IMR-90 (cell line): ENCODE measurements at regions not wholly inside any gene's neighbourhood (a gene's known extent, or its start where the extent isn't known, plus 50 kb on each side); places are given as distances from the start of the nearest gene placed in this dataset.
A peak's percentile ranks its signal among the peaks of the same experiment; 100 is the strongest.

ENCODE experiments used
- ATAC-seq: fragments of 200-7000 bp; cut with Tn5 transposase; 2 replicates; pipeline ENCODE4 v1.9.1; 2020; ENCODE audit warnings: low read depth, mild to moderate bottlenecking, moderate library complexity
- BruUV-seq: library from RNA; stranded (reverse); fragments of 400-500 nt; replicated peaks from 2 replicates; lab custom pipeline; 2021; lab: Mats Ljungman, UMichigan
- CTCF ChIA-PET: fragments of 300-600 bp; formaldehyde crosslinking; extraction: SDS; loops from one replicate; lab custom pipeline; 2021; ENCODE audit warnings: antibody characterized with exemption; lab: Yijun Ruan, JAX
- POLR2A ChIA-PET: fragments of 300-600 bp; sonication (Branson Sonifier 250); formaldehyde crosslinking; loops from one replicate; lab custom pipeline; 2022; ENCODE audit warnings: antibody characterized with exemption; ENCODE audit not compliant: unreplicated experiment; lab: Charles Lee
- DNase-seq: peaks from one replicate; pipeline ENCODE4 v3.0.0; 2013
- H2AFZ ChIP-seq: replicated peaks from 2 replicates; pipeline ENCODE3; 2013; ENCODE audit warnings: low read length, mild to moderate bottlenecking; ENCODE audit not compliant: poor library complexity
- H2AK5ac ChIP-seq: 2 replicates; pipeline ENCODE4 v1.6.1; 2013; ENCODE audit warnings: low read depth, low read length, inconsistent platforms
- H2AK9ac ChIP-seq: replicated peaks from 2 replicates; pipeline ENCODE3; 2013; ENCODE audit warnings: mild to moderate bottlenecking, low read depth, low read length, moderate library complexity; ENCODE audit not compliant: poor library complexity
- H2BK120ac ChIP-seq: 2 replicates; pipeline ENCODE4 v1.6.1; 2013; ENCODE audit warnings: low read depth, low read length, inconsistent platforms
- H2BK15ac ChIP-seq: 3 replicates; pipeline ENCODE4 v1.6.1; 2013; ENCODE audit warnings: low read depth, low read length, inconsistent platforms
- H2BK20ac ChIP-seq: 2 replicates; pipeline ENCODE4 v1.6.1; 2013; ENCODE audit warnings: low read depth, mild to moderate bottlenecking, inconsistent platforms, low read length, moderate library complexity
- H2BK5ac ChIP-seq: 2 replicates; pipeline ENCODE4 v1.6.1; 2013; ENCODE audit warnings: mild to moderate bottlenecking, low read depth, low read length, inconsistent platforms; ENCODE audit not compliant: poor library complexity, severe bottlenecking
- H3K14ac ChIP-seq: replicated peaks from 2 replicates; pipeline ENCODE4 v1.6.1; 2013; ENCODE audit warnings: low read depth, low read length, inconsistent platforms
- H3K18ac ChIP-seq: 2 replicates; pipeline ENCODE4 v1.6.1; 2013; ENCODE audit warnings: low read depth, low read length, control low read depth
- H3K23ac ChIP-seq: 2 replicates; pipeline ENCODE4 v1.6.1; 2013; ENCODE audit warnings: low read depth, low read length, inconsistent platforms
- H3K27ac ChIP-seq: 2 replicates; pipeline ENCODE4 v1.5.1; 2013; ENCODE audit warnings: mild to moderate bottlenecking, control low read depth, low read length; ENCODE audit not compliant: insufficient read depth
- H3K27me3 ChIP-seq: 2 replicates; pipeline ENCODE4 v1.6.1; 2013; ENCODE audit warnings: low read length; ENCODE audit not compliant: control insufficient read depth, insufficient read depth
- H3K36me3 ChIP-seq: 2 replicates; pipeline ENCODE4 v1.6.1; 2013; ENCODE audit warnings: low read length, mixed read lengths; ENCODE audit not compliant: control insufficient read depth, insufficient read depth
- H3K4ac ChIP-seq: 2 replicates; pipeline ENCODE4 v1.6.1; 2013; ENCODE audit warnings: low read depth, low read length, inconsistent platforms
- H3K4me1 ChIP-seq: 2 replicates; pipeline ENCODE4 v1.6.1; 2013; ENCODE audit warnings: low read length, mixed read lengths; ENCODE audit not compliant: control insufficient read depth, insufficient read depth
- H3K4me2 ChIP-seq: 2 replicates; pipeline ENCODE4 v1.6.1; 2013; ENCODE audit warnings: low read depth, mild to moderate bottlenecking, control low read depth, low read length, moderate library complexity
- H3K4me3 ChIP-seq: 2 replicates; pipeline ENCODE4 v1.5.1; 2013; ENCODE audit warnings: low read depth, mild to moderate bottlenecking, control low read depth, low read length, moderate library complexity; ENCODE audit not compliant: insufficient read depth
- H3K56ac ChIP-seq: 2 replicates; pipeline ENCODE4 v1.6.1; 2013; ENCODE audit warnings: low read length, inconsistent platforms; ENCODE audit not compliant: insufficient read depth; ENCODE audit errors: extremely low read depth
- H3K79me1 ChIP-seq, 2 experiments: 2 replicates each; pipeline ENCODE4 v1.6.1; 2013; ENCODE audit warnings: low read length in 2 of 2, inconsistent platforms in 1 of 2, low read depth in 1 of 2
- H3K9ac ChIP-seq: 2 replicates; pipeline ENCODE4 v1.6.1; 2013; ENCODE audit warnings: low read depth, low read length, control low read depth
- H3K9me1 ChIP-seq: 2 replicates; pipeline ENCODE4 v1.6.1; 2013; ENCODE audit warnings: low read length, inconsistent platforms; ENCODE audit not compliant: insufficient read depth
- H3K9me3 ChIP-seq: 2 replicates; pipeline ENCODE4 v1.6.1; 2013; ENCODE audit warnings: low read length; ENCODE audit not compliant: control insufficient read depth, insufficient read depth
- H4K20me1 ChIP-seq: 2 replicates; pipeline ENCODE4 v1.6.1; 2013; ENCODE audit warnings: low read length, inconsistent platforms; ENCODE audit not compliant: insufficient read depth
- H4K5ac ChIP-seq: 2 replicates; pipeline ENCODE4 v1.6.1; 2013; ENCODE audit warnings: mild to moderate bottlenecking, low read depth, low read length, control low read depth
- H4K8ac ChIP-seq, 2 experiments: 2 replicates each; pipeline ENCODE4 v1.6.1; 2013; ENCODE audit warnings: low read depth in 2 of 2, low read length in 2 of 2, control low read depth in 1 of 2, inconsistent platforms in 1 of 2
- H4K91ac ChIP-seq: 2 replicates; pipeline ENCODE4 v1.6.1; 2013; ENCODE audit warnings: low read depth, low read length, inconsistent platforms; ENCODE audit not compliant: insufficient read depth
- BHLHE40 ChIP-seq: fragments of 150-350 bp; IDR thresholded peaks from 2 replicates; pipeline ENCODE4 v1.6.1; 2016; ENCODE audit warnings: mild to moderate bottlenecking, low read depth, low read length
- CHD1 ChIP-seq: IDR thresholded peaks from 2 replicates; pipeline ENCODE4 v1.6.1; 2012; ENCODE audit warnings: low read depth, low read length, improper control_type of control experiment
- CTCF ChIP-seq: conservative IDR thresholded peaks from 2 replicates; pipeline ENCODE4 v1.5.1; 2012; ENCODE audit warnings: mild to moderate bottlenecking, low read depth, low read length, improper control_type of control experiment
- ELK1 ChIP-seq: fragments of 150-350 bp; IDR thresholded peaks from 2 replicates; pipeline ENCODE4 v1.6.1; 2016; ENCODE audit warnings: low read depth, mild to moderate bottlenecking, low read length, moderate library complexity, borderline replicate concordance
- POLR2A ChIP-seq: IDR thresholded peaks from 2 replicates; pipeline ENCODE4 v1.6.1; 2012; ENCODE audit warnings: mild to moderate bottlenecking, low read depth, low read length
- RAD21 ChIP-seq: IDR thresholded peaks from 2 replicates; pipeline ENCODE4 v1.6.1; 2012; ENCODE audit warnings: low read length, improper control_type of control experiment
- RFX5 ChIP-seq: IDR thresholded peaks from 2 replicates; pipeline ENCODE4 v1.8.0; 2012; ENCODE audit warnings: low read depth, mild to moderate bottlenecking, low read length, moderate library complexity
- WGBS, 2 experiments: methylation state at CpG; one replicate each; pipeline versions ENCODE4 v1.1.5 to v1.1.7; 2013; ENCODE audit warnings: missing lambda C conversion rate in 2 of 2; ENCODE audit not compliant: insufficient read length in 1 of 2; ENCODE audit errors: extremely low coverage in 2 of 2; 5-methylcytosine and 5-hydroxymethylcytosine counted together
- dilution Hi-C: fragments of 300-500 bp; cut with HindIII; formaldehyde crosslinking; loops from one replicate; pipeline ENCODE4 v1.14.3; 2018; ENCODE audit warnings: low sequenced_read_pairs; ENCODE audit not compliant: unreplicated experiment
- in situ Hi-C: fragments of 300-500 bp; cut with MboI; formaldehyde crosslinking; loops from 3 replicates; pipeline ENCODE4 v1.14.3; 2019; ENCODE audit warnings: low sequenced_read_pairs, inconsistent platforms, mixed read lengths
- intact Hi-C: fragments of 100-400 bp; cut with micrococcal nuclease; formaldehyde crosslinking; loops from 2 replicates; pipeline ENCODE4 v1.10.0; 2022
- TF ChIP-seq, protein P1 (sequence below): fragments of 150-350 bp; IDR thresholded peaks from 2 replicates; pipeline ENCODE4 v1.6.1; 2017; ENCODE audit warnings: mild to moderate bottlenecking, antibody characterized with exemption, low read length, low read depth

DNA sequence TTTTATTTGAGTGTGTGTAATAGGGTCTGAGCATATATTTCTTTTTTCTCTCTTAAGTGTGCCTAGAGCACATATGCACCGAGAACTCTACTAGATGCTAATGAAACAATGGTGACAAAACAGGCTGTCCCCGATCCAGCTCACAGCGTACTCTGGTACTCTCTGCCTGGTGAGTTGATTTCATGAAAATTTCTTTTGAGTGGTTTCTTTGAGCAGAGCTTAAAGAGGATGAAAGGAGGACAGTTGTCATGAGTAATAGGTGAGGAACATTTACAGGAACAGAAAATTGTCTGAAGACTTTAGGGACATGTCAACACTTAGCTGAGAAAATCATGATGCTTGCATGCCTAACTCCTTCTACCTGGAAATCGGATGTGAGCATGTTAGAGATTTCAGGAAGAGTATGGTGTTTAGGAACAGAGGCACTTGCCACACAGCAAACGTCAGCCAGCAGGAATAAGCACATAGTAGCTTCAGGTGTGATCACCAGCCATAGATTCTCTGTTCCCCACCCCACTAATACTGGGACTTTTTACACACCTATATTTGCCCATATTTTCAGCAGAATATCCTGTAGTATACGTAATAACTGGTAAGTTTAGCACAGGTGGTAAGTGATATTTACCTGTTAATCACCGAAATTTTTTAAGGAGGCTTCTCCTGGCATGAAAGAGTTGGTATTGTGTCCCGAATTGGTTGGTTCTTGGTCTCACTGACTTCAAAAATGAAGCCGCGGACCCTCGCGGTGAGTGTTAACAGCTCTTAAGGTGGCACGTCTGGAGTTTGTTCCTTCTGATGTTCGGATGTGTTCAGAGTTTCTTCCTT lies 111.1 kb downstream of the ZNF330 start:
- no peaks in the 10 kb centered on the region for H3K9me1 ChIP-seq
- H3K23ac ChIP-seq: no peak overlapping the region
- H3K79me1 ChIP-seq: no peaks in the 10 kb centered on the region
- no peaks in the 10 kb centered on the region for H3K9me3 ChIP-seq
- CTCF ChIA-PET: interaction anchor here (0.8 kb wide), 1 partner anchor 14 kb away, joined by 3 read pairs; no protein-coding TSS in a partner anchor
- intact Hi-C loops: loop anchor here (5.0 kb wide), 1 partner anchor 109 kb away; the partner anchor contains the start of gene ZNF330
- DNase-seq (no peak), ATAC-seq (no peak)
- 0 out of 2 replicates have a peak overlapping the region, but pooled peaks have one; percentile 40 for H3K4me2 ChIP-seq
- H2AFZ ChIP-seq: no peak overlapping the region
- no peak overlapping the region for H3K9ac ChIP-seq
- no peak overlapping the region for H2BK120ac ChIP-seq
- peaks cover 16% of the 10 kb centered on the region for H3K4me1 ChIP-seq
- no peak overlapping the region for H3K56ac ChIP-seq
- peak overlapping the region; percentile 62 for H2AK5ac ChIP-seq
- H2AK9ac ChIP-seq: no peak overlapping the region
- H3K27ac ChIP-seq: no peak overlapping the region
- 80% methylated on average over 1 of the region's 14 CpGs; no CpG with 5 or more reads in 1 of the 2 experiments for WGBS, 2 experiments
- no peak overlapping the region; the same call in 1 of the 2 replicates for H4K91ac ChIP-seq
- H4K8ac ChIP-seq: no peak overlapping the region
- no peak overlapping the region for H2BK15ac ChIP-seq
- H4K5ac ChIP-seq: no peak overlapping the region; the same call in 1 of the 2 replicates
- no peak overlapping the region for H3K4ac ChIP-seq
- H3K4me3 ChIP-seq: no peak overlapping the region
- no peak overlapping the region for H2BK5ac ChIP-seq
- H2BK20ac ChIP-seq: no peak overlapping the region
- no peak for TF ChIP-seq RAD21
- TF ChIP-seq RFX5: no peak
- TF ChIP-seq POLR2A: no peak
- TF ChIP-seq CHD1: no peak
- TF ChIP-seq CTCF: no peak
- no peak for TF ChIP-seq ELK1
- TF ChIP-seq, protein P1, sequence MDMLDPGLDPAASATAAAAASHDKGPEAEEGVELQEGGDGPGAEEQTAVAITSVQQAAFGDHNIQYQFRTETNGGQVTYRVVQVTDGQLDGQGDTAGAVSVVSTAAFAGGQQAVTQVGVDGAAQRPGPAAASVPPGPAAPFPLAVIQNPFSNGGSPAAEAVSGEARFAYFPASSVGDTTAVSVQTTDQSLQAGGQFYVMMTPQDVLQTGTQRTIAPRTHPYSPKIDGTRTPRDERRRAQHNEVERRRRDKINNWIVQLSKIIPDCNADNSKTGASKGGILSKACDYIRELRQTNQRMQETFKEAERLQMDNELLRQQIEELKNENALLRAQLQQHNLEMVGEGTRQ: no peak
- no peak for TF ChIP-seq BHLHE40
- peak overlapping the region; percentile 48 for H3K18ac ChIP-seq
- no peak overlapping the region for H3K14ac ChIP-seq
- POLR2A ChIA-PET: no interaction called here
- in situ Hi-C loops: loop anchor here (25.0 kb wide), 2 partner anchors 781 to 1506 kb away; partner anchors contain the start of gene INPP4B
- no peaks in the 10 kb centered on the region for H4K20me1 ChIP-seq
- no peaks in the 10 kb centered on the region for H3K27me3 ChIP-seq
- dilution Hi-C loops: no loop called here
- no peaks in the 10 kb centered on the region for H3K36me3 ChIP-seq
- BruUV-seq: no TSS peak
